Heart left ventricle (tissue), 16 donors: ENCODE measurements at regions not wholly inside any gene's neighbourhood (a gene's known extent, or its start where the extent isn't known, plus 50 kb on each side); places are given as distances from the start of the nearest gene placed in this dataset.
"Not testable (repeated sequence)": the region's sequence is repeated elsewhere in the genome, so short reads cannot be mapped to it uniquely, and the experiment has no call there.

ENCODE experiments used
- ATAC-seq, 4 donors: fragments of 200-7000 bp; cut with Tn5 transposase; one replicate each; pipeline ENCODE4 v1.9.1; 2020 to 2022; ENCODE audit warnings: moderate library complexity in 4 of 4, mild to moderate bottlenecking in 3 of 4, moderate number of reproducible peaks in 1 of 4
- DNase-seq, 5 donors: peaks; one replicate each; pipeline ENCODE4 v3.0.0-alpha.2; 2020
- H3K27ac ChIP-seq, 12 donors: fragments of 200-600 bp; sonication (generic) in 4 of 12; one replicate each; pipeline versions ENCODE4 v1.5.0 to v1.8.0; 2016 to 2022; ENCODE audit warnings: mild to moderate bottlenecking in 2 of 12
- H3K27me3 ChIP-seq, 9 donors: fragments of 200-600 bp; sonication (generic) in 2 of 9; one replicate each; pipeline versions ENCODE4 v1.5.1 to v1.8.0; 2016 to 2022; ENCODE audit warnings: mild to moderate bottlenecking in 3 of 9
- H3K36me3 ChIP-seq, 9 donors: fragments of 200-600 bp; sonication (generic) in 2 of 9; one replicate each; pipeline versions ENCODE4 v1.5.0 to v1.8.0; 2018 to 2022; ENCODE audit warnings: mild to moderate bottlenecking in 2 of 9
- H3K4me1 ChIP-seq, 12 donors: fragments of 200-600 bp; sonication (generic) in 4 of 12; one replicate each; pipeline versions ENCODE4 v1.5.0 to v1.8.0; 2016 to 2022; ENCODE audit warnings: mild to moderate bottlenecking in 3 of 12
- H3K4me3 ChIP-seq, 12 donors: fragments of 200-600 bp; sonication (generic) in 4 of 12; one replicate each; pipeline versions ENCODE4 v1.5.0 to v1.8.0; 2017 to 2022; ENCODE audit warnings: mild to moderate bottlenecking in 9 of 12, moderate library complexity in 4 of 12
- H3K9me3 ChIP-seq, 12 donors: fragments of 200-600 bp; sonication (generic) in 4 of 12; one replicate each; pipeline versions ENCODE4 v1.5.0 to v1.8.0; 2016 to 2022; ENCODE audit warnings: mild to moderate bottlenecking in 1 of 12
- POLR2A ChIP-seq, 2 donors: fragments of 450-650 bp; IDR thresholded peaks; one replicate each; pipeline ENCODE4 v1.6.1; 2017; ENCODE audit warnings: antibody characterized with exemption in 2 of 2, mild to moderate bottlenecking in 2 of 2, moderate library complexity in 2 of 2
- WGBS, 4 donors: extraction: QIAGEN DNeasy Blood & Tissue Kit in 2 of 4; methylation state at CpG; one replicate each; pipeline versions ENCODE4 v1.1.5 to v1.1.7; 2013 to 2018; 5-methylcytosine and 5-hydroxymethylcytosine counted together
- intact Hi-C, 10 donors: fragments of 100-400 bp; cut with DNase I; formaldehyde crosslinking; loops; one replicate each; pipeline versions ENCODE4 v1.11.1 to v1.14.2; 2022
- TF ChIP-seq, protein P1 (sequence below), 12 donors: fragments of 200-600 bp; sonication (generic) in 4 of 12; IDR thresholded peaks; one replicate each; pipeline versions ENCODE4 v1.5.0 to v1.8.0; 2018 to 2022; ENCODE audit warnings: antibody characterized with exemption in 12 of 12, mild to moderate bottlenecking in 5 of 12
- donor health status: ischemic (EF 13 %, LVEDD 7.1; RV severe dilation, severe dysfunction).
- donor health status: healthy with polysubstance abuse.
- donor health status: DM: no; HTN: yes; CAD: no.
- donor health status: DM: no; HTN: no; CAD: no.
- donor health status: ischemic (EF 25% LVEDD 6.9; RV normal size, moderate dysfunction).
- donor health status: ischemic (EF 25% LVEDD 5.7; RV mildly dilated, moderate dysfunction).
- donor health status: healthy.
- donor health status: DM: yes; HTN: yes; CAD: no.
- donor health status: ischemic (EF 35%, LVEDD 5.7; RV mildly dilated, moderate dysfunction).
- donor health status: nonischemic (EF 11% LVEDD 7.7; RV severe dilation, severe dysfunction).
- donor health status: DM: yes; HTN: yes; CAD: no.
- donor health status: PGD.
- donor health status: ischemic (EF 29% LVEDD 5.4; RV normal size, mild dysfunction).
- donor health status: nonischemic (EF 23%, LVEDD 6.1; RV moderate dilation, normal function).

DNA sequence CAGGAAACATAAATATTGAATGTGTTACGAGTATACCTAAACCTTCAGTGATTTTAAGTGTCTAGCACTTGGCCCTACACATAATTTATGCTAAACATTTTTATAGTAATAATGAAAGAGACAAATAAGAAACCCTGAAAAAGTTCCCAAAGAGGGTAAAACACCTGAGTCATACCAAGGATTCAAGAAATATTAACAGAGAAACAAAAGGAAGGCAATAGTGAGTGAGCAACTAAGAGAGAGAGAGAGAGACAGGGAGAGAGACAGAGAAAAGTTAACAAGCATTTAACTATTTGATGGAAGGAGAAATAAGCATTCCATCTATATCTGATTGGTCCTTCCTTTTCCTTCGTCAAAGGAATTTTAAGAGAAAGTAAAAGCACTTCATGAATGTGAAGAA is 743.6 kb upstream of the POU3F4 start:
- no peak for ATAC-seq
- WGBS, 4 donors, result 53 to 59% (median 56%) methylated on average over 2 of the region's 2 CpGs
- intact Hi-C loops, result no loop called here

DNA sequence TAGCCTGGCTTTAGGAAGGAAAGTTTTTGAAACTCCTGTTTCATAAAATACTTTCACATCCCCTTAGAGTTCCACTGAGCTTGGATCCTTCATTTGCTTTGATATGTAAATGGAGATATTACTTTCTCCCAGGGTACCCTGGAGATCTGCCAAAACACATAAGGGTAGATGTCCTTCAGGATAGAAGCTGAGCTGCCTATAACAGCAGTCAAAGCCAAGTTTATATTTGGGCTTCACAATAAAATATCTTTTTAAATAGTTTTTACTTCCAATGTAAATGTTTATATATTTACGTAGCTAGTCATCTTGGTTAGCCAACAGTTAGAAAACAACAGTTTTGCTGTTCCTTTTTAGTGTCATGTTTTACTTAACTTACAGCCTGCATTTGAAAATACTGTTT is 742.3 kb upstream of the POU3F4 start:
- ATAC-seq (no peak), DNase-seq (no peak)
- intact Hi-C loops, result no loop called here
- TF ChIP-seq POLR2A (IDR thresholded peaks at IDR 0.05), result no peak
- TF ChIP-seq, protein P1, sequence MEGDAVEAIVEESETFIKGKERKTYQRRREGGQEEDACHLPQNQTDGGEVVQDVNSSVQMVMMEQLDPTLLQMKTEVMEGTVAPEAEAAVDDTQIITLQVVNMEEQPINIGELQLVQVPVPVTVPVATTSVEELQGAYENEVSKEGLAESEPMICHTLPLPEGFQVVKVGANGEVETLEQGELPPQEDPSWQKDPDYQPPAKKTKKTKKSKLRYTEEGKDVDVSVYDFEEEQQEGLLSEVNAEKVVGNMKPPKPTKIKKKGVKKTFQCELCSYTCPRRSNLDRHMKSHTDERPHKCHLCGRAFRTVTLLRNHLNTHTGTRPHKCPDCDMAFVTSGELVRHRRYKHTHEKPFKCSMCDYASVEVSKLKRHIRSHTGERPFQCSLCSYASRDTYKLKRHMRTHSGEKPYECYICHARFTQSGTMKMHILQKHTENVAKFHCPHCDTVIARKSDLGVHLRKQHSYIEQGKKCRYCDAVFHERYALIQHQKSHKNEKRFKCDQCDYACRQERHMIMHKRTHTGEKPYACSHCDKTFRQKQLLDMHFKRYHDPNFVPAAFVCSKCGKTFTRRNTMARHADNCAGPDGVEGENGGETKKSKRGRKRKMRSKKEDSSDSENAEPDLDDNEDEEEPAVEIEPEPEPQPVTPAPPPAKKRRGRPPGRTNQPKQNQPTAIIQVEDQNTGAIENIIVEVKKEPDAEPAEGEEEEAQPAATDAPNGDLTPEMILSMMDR (IDR thresholded peaks at IDR 0.05), result no peak
- H3K36me3 ChIP-seq, result no peaks in the 10 kb centered on the region
- no peak overlapping the region for H3K4me3 ChIP-seq
- H3K4me1 ChIP-seq, result no peaks in the 10 kb centered on the region
- H3K9me3 ChIP-seq, result peaks cover 0 to 24% (median 0%) of the 10 kb centered on the region in 12 donors
- WGBS, 4 donors, result 68 to 91% (median 80%) methylated on average over 1 of the region's 1 CpG
- no peak overlapping the region for H3K27ac ChIP-seq
- H3K27me3 ChIP-seq, result no peaks in the 10 kb centered on the region

More for the DNA sequence above, 743.6 kb upstream of the POU3F4 start:
- Histone ChIP-seq H3K27me3 (no peaks in the 10 kb centered on the region), H3K4me1 (no peaks in the 10 kb centered on the region), H3K36me3 (no peaks in the 10 kb centered on the region), H3K4me3 (no peak overlapping the region), H3K27ac (no peak overlapping the region), H3K9me3 (peaks cover 0 to 24% (median 0%) of the 10 kb centered on the region in 12 donors)
- TF ChIP-seq POLR2A (IDR thresholded peaks at IDR 0.05), result no peak
- TF ChIP-seq, protein P1 (IDR thresholded peaks at IDR 0.05), result no peak
- DNase-seq, result no peak

DNA sequence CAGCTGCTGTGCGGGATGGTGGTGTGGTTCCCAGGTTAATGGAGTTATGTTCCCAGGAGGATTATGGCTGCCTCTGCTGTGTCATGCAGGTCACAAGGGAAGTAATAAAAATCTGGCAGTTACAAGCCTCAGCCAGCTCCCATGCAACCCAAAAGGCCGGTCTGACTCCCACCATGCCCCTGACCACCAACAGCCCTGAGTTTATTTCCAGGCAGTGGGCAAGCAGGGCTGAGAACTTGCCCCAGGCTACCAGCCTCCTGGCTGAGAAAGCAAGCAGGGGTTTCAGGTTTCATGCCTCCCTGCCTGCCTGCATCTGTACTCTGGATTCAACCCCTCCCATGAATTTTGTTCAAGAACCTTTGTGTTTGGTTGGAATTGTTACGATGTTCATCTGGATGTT is 732.7 kb upstream of the POU3F4 start:
- 54 to 63% (median 61%) methylated on average over 3 of the region's 3 CpGs for WGBS, 4 donors
- H3K27ac ChIP-seq, result no peak overlapping the region
- no peaks in the 10 kb centered on the region for H3K36me3 ChIP-seq
- DNase-seq, result no peak
- no peak for TF ChIP-seq POLR2A (IDR thresholded peaks at IDR 0.05)
- H3K27me3 ChIP-seq, result no peaks in the 10 kb centered on the region
- H3K4me1 ChIP-seq, result no peaks in the 10 kb centered on the region
- H3K4me3 ChIP-seq, result no peak overlapping the region
- no peak for ATAC-seq
- intact Hi-C loops, result no loop called here
- peaks cover 0 to 5% (median 0%) of the 10 kb centered on the region in 12 donors for H3K9me3 ChIP-seq

DNA sequence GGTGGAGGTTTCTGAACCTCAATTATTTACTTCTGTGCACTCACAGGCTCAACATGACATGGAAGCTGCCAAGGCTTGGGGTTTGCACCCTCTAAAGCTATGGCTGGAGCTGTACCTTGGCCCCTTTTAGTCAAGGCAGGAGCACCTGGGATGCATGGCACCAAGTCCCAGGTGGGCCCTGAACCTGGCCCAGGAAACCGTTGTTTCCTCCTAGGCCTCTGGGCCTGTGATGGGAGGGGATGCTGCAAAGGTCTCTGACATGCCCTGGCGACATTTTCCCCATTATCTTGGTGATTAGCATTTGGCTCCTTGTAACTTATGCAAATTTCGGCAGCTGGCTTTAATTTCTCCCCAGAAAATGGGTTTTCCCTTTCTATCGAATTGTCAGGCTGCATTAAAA is 726.1 kb upstream of the POU3F4 start:
- H3K27me3 ChIP-seq, result no peaks in the 10 kb centered on the region
- ATAC-seq (no peak), DNase-seq (no peak)
- no peaks in the 10 kb centered on the region for H3K4me1 ChIP-seq
- no peaks in the 10 kb centered on the region for H3K36me3 ChIP-seq
- WGBS, 4 donors, result 49 to 68% (median 58%) methylated on average over 4 of the region's 4 CpGs
- intact Hi-C loops, result no loop called here
- H3K27ac ChIP-seq, result no peak overlapping the region
- H3K4me3 ChIP-seq, result no peak overlapping the region
- H3K9me3 ChIP-seq, result peaks cover 0 to 7% (median 0%) of the 10 kb centered on the region in 12 donors
- TF ChIP-seq, protein P1 (IDR thresholded peaks at IDR 0.05), result no peak
- TF ChIP-seq POLR2A (IDR thresholded peaks at IDR 0.05), result no peak

DNA sequence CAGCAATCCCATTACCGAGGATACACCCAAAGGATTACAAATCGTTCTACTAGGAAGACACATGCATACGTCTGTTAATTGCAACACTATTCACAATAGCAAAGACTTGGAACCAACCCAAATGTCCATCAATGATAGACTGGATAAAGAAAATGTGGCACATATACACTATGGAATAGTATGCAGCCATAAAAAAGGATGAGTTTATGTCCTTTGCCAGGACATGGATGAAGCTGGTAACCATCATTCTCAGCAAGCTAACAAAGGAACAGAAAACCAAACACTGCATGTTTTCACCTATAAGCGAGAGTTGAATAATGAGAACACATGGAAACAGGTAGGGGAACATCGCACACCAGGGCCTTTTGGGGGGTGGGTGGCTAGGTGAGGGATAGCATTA is 695.2 kb upstream of the POU3F4 start:
- H3K9me3 ChIP-seq, H3K4me1 ChIP-seq, ATAC-seq, H3K4me3 ChIP-seq, DNase-seq, H3K36me3 ChIP-seq, H3K27ac ChIP-seq, H3K27me3 ChIP-seq, intact Hi-C loops: not testable (repeated sequence)
- 79 to 90% (median 85%) methylated on average over 5 of the region's 5 CpGs for WGBS, 4 donors
